Central memory CD8-positive, alpha-beta T cell (primary cell): ENCODE measurements at regions not wholly inside any gene's neighbourhood (a gene's known extent, or its start where the extent isn't known, plus 50 kb on each side); places are given as distances from the start of the nearest gene placed in this dataset.

Experiments
- ATAC-seq: fragments of 150-1000 bp; cut with Tn5 transposase; replicated peaks from 2 replicates; pipeline ENCODE4 v1.10.0; 2022; ENCODE audit warnings: mild to moderate bottlenecking, moderate FRiP score, moderate number of reproducible peaks; ENCODE audit not compliant: poor library complexity, severe bottlenecking; ENCODE audit errors: extremely low read depth
- DNase-seq, 2 donors: peaks; one replicate each; pipeline ENCODE4 v3.0.0; 2021; ENCODE audit warnings: low spot score in 2 of 2
- H3K27ac Mint-ChIP-seq: one replicate; pipeline ENCODE4 v1.8.0; 2022; ENCODE audit warnings: low read depth, mild to moderate bottlenecking, moderate library complexity, mixed read lengths
- H3K27me3 Mint-ChIP-seq: one replicate; pipeline ENCODE4 v1.8.0; 2022; ENCODE audit warnings: mixed read lengths
- H3K36me3 Mint-ChIP-seq: one replicate; pipeline ENCODE4 v1.8.0; 2022; ENCODE audit warnings: mild to moderate bottlenecking, moderate library complexity, mixed read lengths; ENCODE audit not compliant: insufficient read depth
- H3K4me1 Mint-ChIP-seq: one replicate; pipeline ENCODE4 v1.8.0; 2022; ENCODE audit warnings: mixed read lengths
- H3K4me3 Mint-ChIP-seq: one replicate; pipeline ENCODE4 v1.8.0; 2022; ENCODE audit warnings: mild to moderate bottlenecking, moderate library complexity, mixed read lengths
- H3K9me3 Mint-ChIP-seq: one replicate; pipeline ENCODE4 v1.8.0; 2022; ENCODE audit warnings: mixed read lengths

DNA sequence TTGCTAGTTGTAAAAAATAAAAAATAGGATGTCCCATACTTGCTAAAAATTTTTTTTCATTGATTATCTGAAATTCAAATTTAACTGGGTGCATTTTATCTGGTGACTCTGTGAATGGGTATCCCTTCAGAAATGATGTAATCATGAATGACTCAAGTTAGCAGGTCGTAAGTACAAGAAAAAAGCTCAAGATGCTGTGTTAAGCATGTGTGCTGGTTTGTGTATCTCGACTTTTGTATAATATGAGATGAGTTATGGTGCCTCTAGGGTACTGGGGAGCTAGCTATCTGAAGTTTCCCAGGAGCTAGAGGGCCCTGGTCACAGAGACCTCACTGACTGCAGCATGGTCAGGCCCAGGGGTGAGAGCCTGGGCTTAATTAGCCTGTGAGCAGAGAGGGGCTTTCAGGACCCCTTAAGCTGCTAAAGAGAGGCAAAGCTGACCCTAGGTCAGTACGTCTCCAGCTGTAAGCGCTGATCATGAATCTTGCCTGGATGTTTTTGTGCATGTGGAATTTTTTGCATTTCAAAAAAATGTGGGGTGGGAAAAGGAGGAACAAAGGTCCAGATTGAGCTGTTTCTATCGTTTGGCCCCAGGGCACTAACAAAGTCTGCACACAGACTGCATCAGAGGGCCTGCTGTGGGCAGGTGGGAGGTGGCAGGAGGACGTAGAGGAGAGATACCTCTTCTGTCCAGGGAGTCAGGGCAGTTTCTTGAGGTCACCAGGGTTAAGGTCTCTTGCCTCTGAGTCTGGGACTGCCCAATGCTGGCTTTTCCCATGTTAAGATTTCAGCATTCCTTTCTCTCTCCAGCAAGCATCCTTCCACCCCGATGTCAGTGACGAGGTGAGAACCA, 233.2 kb upstream of the TPM1 start:
- Mint-ChIP-seq H3K4me3 (no peak overlapping the region), H3K9me3 (no peaks in the 10 kb centered on the region), H3K27me3 (peaks cover 19% of the 10 kb centered on the region), H3K36me3 (no peaks in the 10 kb centered on the region), H3K27ac (no peak overlapping the region), H3K4me1 (no peaks in the 10 kb centered on the region)
- ATAC-seq (no peak), DNase-seq (no peak)

DNA sequence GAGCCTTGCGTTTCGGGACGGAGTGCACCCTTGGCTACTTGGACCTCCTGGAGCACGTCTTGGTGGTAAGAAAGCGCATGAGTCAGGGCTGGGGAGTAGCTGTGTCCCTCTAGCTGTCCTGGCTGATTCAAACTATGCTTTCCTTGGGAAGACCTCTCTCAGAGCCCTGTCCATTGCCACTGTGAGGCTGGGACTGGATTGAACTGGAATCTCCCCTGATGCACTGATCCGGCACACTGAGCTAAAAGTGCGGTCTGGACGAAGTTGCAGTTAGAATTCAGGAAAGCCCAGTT, 232.6 kb upstream of the TPM1 start:
- Mint-ChIP-seq H3K9me3 (no peaks in the 10 kb centered on the region), H3K36me3 (no peaks in the 10 kb centered on the region), H3K4me1 (no peaks in the 10 kb centered on the region), H3K4me3 (no peak overlapping the region), H3K27ac (no peak overlapping the region), H3K27me3 (peaks cover 19% of the 10 kb centered on the region)
- ATAC-seq: no peak
- DNase-seq: no peak

GRCh38 chr15:62812515-62812835, 230.1 kb upstream of the TPM1 start:
- Mint-ChIP-seq H3K36me3 (no peaks in the 10 kb centered on the region), H3K4me3 (no peak overlapping the region), H3K27me3 (peaks cover 9% of the 10 kb centered on the region), H3K4me1 (no peaks in the 10 kb centered on the region), H3K9me3 (no peaks in the 10 kb centered on the region), H3K27ac (no peak overlapping the region)
- no peak for DNase-seq
- no peak for ATAC-seq

DNA sequence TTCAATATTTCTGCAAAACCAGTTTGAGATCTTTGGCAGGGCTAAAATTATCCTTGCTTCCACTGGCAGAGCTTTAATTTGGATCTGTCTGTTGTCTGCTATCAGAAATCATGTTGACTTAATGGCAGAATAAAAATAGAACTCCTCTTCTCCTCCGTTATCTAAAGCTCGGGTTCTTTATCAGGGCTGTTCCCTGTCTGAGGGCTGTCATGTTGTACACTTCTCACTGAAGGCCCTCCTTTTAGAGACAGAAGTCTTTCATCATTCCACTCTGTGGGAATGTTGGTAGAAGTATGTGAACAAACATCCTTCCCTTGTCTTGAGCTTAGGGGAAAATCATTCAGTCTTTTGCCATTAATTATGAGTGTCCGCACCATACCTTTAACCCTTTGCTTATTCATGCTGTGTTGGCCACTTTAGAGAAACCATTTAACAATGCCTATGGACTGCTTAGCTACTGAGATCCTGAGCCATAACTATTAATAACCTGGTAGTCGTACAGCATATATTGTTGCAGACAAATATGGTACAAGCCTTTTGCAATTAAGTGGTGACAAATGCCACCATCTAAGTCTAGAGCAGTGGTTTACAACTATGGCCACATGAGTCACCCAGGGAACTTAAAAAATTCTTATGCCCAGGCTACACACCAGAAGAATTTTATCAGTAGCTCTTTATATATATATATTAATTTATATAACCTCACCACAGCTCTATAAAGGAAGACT, 226.0 kb upstream of the TPM1 start:
- DNase-seq: no peak
- Mint-ChIP-seq H3K4me3 (no peak overlapping the region), H3K36me3 (no peaks in the 10 kb centered on the region), H3K27ac (no peak overlapping the region), H3K27me3 (peaks cover 42% of the 10 kb centered on the region), H3K9me3 (no peaks in the 10 kb centered on the region), H3K4me1 (no peaks in the 10 kb centered on the region)
- ATAC-seq: no peak

GRCh38 chr15:62818691-62819090, 223.9 kb upstream of the TPM1 start:
- no peak for ATAC-seq
- Mint-ChIP-seq H3K27ac (no peak overlapping the region), H3K27me3 (peaks cover 38% of the 10 kb centered on the region), H3K4me3 (no peak overlapping the region), H3K9me3 (no peaks in the 10 kb centered on the region), H3K36me3 (no peaks in the 10 kb centered on the region), H3K4me1 (no peaks in the 10 kb centered on the region)
- DNase-seq: no peak

DNA sequence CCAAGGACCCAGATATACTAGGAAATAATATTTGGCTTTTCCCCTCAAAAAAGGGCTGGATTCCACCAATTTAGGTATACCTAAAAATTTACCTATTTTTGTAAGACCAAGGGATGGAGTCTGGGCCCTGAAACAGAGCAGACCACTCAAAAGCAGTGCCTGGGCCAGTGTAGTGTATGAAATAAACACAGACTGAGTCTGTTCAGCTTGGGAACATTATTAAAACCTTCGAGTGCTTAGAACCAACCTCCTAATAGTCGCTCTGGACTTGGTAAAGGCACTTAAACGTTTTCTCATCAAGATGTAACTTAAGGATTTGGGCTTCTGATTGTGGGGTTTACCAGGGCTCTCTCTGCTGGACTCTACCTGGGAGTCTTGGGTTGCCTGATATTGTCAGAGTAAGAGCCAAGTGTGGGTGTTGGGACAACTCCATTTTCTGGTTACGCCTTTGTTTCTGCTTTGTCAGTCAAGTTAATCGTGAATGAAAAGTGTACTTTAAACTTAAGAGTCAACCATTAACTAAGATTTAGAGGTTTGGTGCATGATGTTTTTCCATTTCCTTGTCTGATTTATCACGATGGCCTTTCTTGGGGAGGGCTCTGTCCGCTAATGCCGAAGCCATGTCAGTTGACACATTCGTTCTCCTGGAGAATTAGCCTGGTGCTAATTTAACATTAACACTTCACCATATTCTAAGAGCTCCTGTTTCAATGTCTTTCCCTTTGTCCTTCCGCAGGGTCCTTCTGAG, 221.0 kb upstream of the TPM1 start:
- no peaks in the 10 kb centered on the region for H3K4me1 Mint-ChIP-seq
- ATAC-seq (no peak), DNase-seq (no peak)
- no peak overlapping the region for H3K27ac Mint-ChIP-seq
- peaks cover 51% of the 10 kb centered on the region for H3K27me3 Mint-ChIP-seq
- no peak overlapping the region for H3K4me3 Mint-ChIP-seq
- no peaks in the 10 kb centered on the region for H3K9me3 Mint-ChIP-seq
- no peaks in the 10 kb centered on the region for H3K36me3 Mint-ChIP-seq

GRCh38 chr15:62822228-62822627, 220.3 kb upstream of the TPM1 start:
- Mint-ChIP-seq H3K4me3 (no peak overlapping the region), H3K27me3 (peaks cover 58% of the 10 kb centered on the region), H3K4me1 (no peaks in the 10 kb centered on the region)

GRCh38 chr15:62823561-62823960, 219.0 kb upstream of the TPM1 start:
- no peak for ATAC-seq
- Mint-ChIP-seq H3K4me1 (no peaks in the 10 kb centered on the region), H3K4me3 (no peak overlapping the region), H3K36me3 (no peaks in the 10 kb centered on the region), H3K27ac (no peak overlapping the region), H3K27me3 (peaks cover 54% of the 10 kb centered on the region), H3K9me3 (no peaks in the 10 kb centered on the region)
- DNase-seq: no peak

More at GRCh38 chr15:62822228-62822627, 220.3 kb upstream of the TPM1 start:
- no peak overlapping the region for H3K27ac Mint-ChIP-seq
- H3K9me3 Mint-ChIP-seq: no peaks in the 10 kb centered on the region
- ATAC-seq: no peak
- no peak for DNase-seq
- no peaks in the 10 kb centered on the region for H3K36me3 Mint-ChIP-seq

DNA sequence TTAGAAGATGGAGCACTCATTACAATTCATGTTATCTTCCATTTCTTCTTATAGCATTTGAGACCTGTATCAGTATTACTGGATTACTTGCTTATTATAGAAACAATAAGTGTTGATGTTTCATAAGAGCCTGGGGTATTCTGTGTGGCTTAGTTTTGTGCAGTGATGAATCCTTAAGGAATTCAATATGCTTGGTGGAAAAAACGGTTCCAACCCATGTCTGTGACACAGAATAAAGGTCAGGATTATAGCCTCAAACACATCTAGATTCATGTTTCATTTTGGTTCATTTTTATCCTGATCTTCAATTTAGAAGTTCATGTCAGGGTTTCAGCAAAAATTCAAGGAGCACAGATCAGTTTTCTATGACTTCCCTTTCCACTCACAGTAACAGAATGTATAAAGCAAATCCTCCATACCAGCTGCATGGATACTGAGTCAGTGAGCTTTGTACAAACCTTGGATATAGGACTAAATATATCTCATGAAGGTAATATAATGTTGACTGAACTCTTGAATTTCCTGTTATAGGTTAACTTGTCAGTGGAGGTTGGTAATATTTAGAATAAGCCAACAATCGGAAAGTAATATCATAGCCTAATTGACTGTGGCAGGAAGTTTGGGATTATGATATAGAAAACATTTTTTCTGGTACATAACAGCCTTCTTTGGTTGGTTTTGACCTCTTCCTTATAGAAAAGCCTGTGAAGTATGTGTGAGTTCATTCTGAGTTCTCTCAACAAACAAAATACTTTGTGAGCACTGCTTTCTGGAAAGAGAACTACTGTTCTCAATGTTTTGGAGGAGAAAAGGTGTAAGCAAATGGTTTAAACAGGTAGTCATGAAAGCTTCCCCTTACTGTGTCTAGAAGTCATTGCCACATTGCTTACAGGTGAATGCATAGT, 218.2 kb upstream of the TPM1 start:
- DNase-seq: no peak
- Mint-ChIP-seq H3K4me1 (no peaks in the 10 kb centered on the region), H3K36me3 (no peaks in the 10 kb centered on the region), H3K4me3 (no peak overlapping the region), H3K27me3 (peaks cover 51% of the 10 kb centered on the region), H3K9me3 (no peaks in the 10 kb centered on the region), H3K27ac (no peak overlapping the region)
- no peak for ATAC-seq

DNA sequence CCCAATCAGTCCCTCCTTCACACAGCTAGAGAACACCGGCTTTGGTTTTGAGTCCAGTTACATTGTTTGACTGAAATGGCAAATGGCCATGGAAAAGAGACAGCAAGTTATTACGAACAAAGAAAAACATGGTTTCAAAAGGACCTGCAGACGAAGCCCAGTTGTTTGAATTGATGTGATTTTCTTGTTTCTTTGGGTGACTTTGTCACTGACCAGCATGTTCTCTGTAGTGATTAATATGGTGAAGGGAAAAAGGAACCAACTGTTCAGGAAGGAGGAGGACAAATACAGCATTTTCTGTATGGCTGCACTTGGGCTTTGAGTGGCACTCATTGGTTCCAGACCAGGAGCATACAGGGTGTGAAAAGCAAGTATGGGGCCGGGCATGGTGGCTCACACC, 217.4 kb upstream of the TPM1 start:
- peaks cover 49% of the 10 kb centered on the region for H3K27me3 Mint-ChIP-seq
- no peaks in the 10 kb centered on the region for H3K4me1 Mint-ChIP-seq
- no peak for ATAC-seq

DNA sequence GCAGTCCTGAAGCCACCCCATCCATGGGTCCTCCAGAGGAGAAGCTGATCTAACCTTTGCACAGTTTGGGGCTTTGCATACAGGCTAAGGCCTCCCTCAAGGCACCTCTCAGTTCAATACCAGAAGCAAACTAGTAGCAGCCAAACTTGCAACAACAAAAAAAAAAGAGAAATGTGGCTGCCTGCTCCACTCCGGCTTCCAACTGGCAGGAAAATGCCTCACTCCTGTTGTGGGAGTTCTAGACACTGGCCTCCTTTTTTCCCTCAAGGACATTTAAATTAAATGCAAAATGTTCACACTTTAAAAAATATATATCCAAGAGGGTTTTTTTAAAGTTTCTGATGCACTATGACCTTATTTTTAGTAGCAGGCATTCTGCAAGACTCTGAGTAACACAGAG, 216.0 kb upstream of the TPM1 start:
- H3K4me1 Mint-ChIP-seq: no peaks in the 10 kb centered on the region

More for the DNA sequence above, 217.4 kb upstream of the TPM1 start:
- no peaks in the 10 kb centered on the region for H3K9me3 Mint-ChIP-seq
- no peak overlapping the region for H3K27ac Mint-ChIP-seq
- H3K36me3 Mint-ChIP-seq: no peaks in the 10 kb centered on the region
- no peak for DNase-seq
- no peak overlapping the region for H3K4me3 Mint-ChIP-seq

GRCh38 chr15:62828364-62828763, 214.2 kb upstream of the TPM1 start:
- Mint-ChIP-seq H3K36me3 (no peaks in the 10 kb centered on the region), H3K9me3 (no peaks in the 10 kb centered on the region), H3K27me3 (peaks cover 37% of the 10 kb centered on the region), H3K27ac (no peak overlapping the region), H3K4me3 (no peak overlapping the region), H3K4me1 (no peaks in the 10 kb centered on the region)
- no peak for DNase-seq
- no peak for ATAC-seq

More for the DNA sequence above, 216.0 kb upstream of the TPM1 start:
- DNase-seq (no peak), ATAC-seq (no peak)
- no peaks in the 10 kb centered on the region for H3K36me3 Mint-ChIP-seq
- no peaks in the 10 kb centered on the region for H3K9me3 Mint-ChIP-seq
- H3K4me3 Mint-ChIP-seq: no peak overlapping the region
- H3K27me3 Mint-ChIP-seq: peaks cover 42% of the 10 kb centered on the region
- no peak overlapping the region for H3K27ac Mint-ChIP-seq
